HepG2 (cell line): ENCODE measurements at regions not wholly inside any gene's neighbourhood (a gene's known extent, or its start where the extent isn't known, plus 50 kb on each side); places are given as distances from the start of the nearest gene placed in this dataset.

Experiments used
- ZBTB34 ChIP-seq: sonication (generic); formaldehyde crosslinking; IDR thresholded peaks from 2 replicates; pipeline ENCODE4 v1.8.0; 2022; ENCODE audit warnings: mild to moderate bottlenecking, missing genetic modification reagents
- TF ChIP-seq, protein P1 (sequence below), 2 experiments: sonication (generic) in 1 of 2; formaldehyde crosslinking in 1 of 2; IDR thresholded peaks; 2 replicates each; pipeline versions ENCODE4 v1.4.0 to v1.6.1; 2018 to 2020; ENCODE audit warnings: missing genetic modification reagents in 2 of 2, borderline replicate concordance in 1 of 2, low read depth in 1 of 2, mild to moderate bottlenecking in 1 of 2, missing biosample characterization in 1 of 2

GRCh38 chr12:23434154-23434553 lies 515.3 kb downstream of the SOX5 start:
- no peak for TF ChIP-seq ZBTB34
- TF ChIP-seq, protein P1, sequence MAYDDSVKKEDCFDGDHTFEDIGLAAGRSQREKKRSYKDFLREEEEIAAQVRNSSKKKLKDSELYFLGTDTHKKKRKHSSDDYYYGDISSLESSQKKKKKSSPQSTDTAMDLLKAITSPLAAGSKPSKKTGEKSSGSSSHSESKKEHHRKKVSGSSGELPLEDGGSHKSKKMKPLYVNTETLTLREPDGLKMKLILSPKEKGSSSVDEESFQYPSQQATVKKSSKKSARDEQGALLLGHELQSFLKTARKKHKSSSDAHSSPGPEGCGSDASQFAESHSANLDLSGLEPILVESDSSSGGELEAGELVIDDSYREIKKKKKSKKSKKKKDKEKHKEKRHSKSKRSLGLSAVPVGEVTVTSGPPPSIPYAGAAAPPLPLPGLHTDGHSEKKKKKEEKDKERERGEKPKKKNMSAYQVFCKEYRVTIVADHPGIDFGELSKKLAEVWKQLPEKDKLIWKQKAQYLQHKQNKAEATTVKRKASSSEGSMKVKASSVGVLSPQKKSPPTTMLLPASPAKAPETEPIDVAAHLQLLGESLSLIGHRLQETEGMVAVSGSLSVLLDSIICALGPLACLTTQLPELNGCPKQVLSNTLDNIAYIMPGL (CRISPR knock-in tag; IDR thresholded peaks at IDR 0.05; ENCODE audit: borderline replicate concordance in 1 of 2, low read depth in 1 of 2), result no peak
